Naive thymus-derived CD4-positive, alpha-beta T cell (primary cell): ENCODE measurements at regions not wholly inside any gene's neighbourhood (a gene's known extent, or its start where the extent isn't known, plus 50 kb on each side); places are given as distances from the start of the nearest gene placed in this dataset.
A peak's percentile ranks its signal among the peaks of the same experiment; 100 is the strongest.
"Not testable (repeated sequence)": the region's sequence is repeated elsewhere in the genome, so short reads cannot be mapped to it uniquely, and the experiment has no call there.

Source experiments
- ATAC-seq: fragments of 150-1000 bp; cut with Tn5 transposase; 2 replicates; pipeline ENCODE4 v1.10.0; 2021; ENCODE audit warnings: mild to moderate bottlenecking, moderate library complexity
- CTCF ChIA-PET: fragments of 350-600 bp; sonication (Branson Sonifier 250); formaldehyde crosslinking; loops from one replicate; lab custom pipeline; 2021; ENCODE audit warnings: antibody characterized with exemption; lab: Charles Lee
- POLR2A ChIA-PET: fragments of 350-600 bp; sonication (Branson Sonifier 250); formaldehyde crosslinking; loops from one replicate; lab custom pipeline; 2021; ENCODE audit warnings: antibody characterized with exemption, inconsistent platforms; lab: Charles Lee
- DNase-seq, 9 donors: peaks; one replicate each; pipeline versions ENCODE4 v3.0.0 to v3.0.0-alpha.2; 2020 to 2022; ENCODE audit warnings: mixed read lengths in 1 of 9
- H3K27ac ChIP-seq: one replicate; pipeline ENCODE4 v1.7.0; 2013; ENCODE audit warnings: mild to moderate bottlenecking, low read depth, low read length, moderate library complexity
- H3K27me3 ChIP-seq, 2 donors: one replicate each; pipeline ENCODE4 v1.7.0; 2013; ENCODE audit warnings: low read length in 2 of 2, mild to moderate bottlenecking in 2 of 2, moderate library complexity in 2 of 2; ENCODE audit not compliant: control insufficient read depth in 2 of 2, insufficient read depth in 2 of 2
- H3K36me3 ChIP-seq, 3 experiments: 1 replicate in 2 of 3; 2 replicates in 1 of 3; pipeline ENCODE4 v1.7.0; 2013; ENCODE audit warnings: low read length in 3 of 3, mild to moderate bottlenecking in 3 of 3, moderate library complexity in 1 of 3; ENCODE audit not compliant: insufficient read depth in 3 of 3, control insufficient read depth in 2 of 3
- H3K4me1 ChIP-seq, 2 donors: one replicate each; pipeline ENCODE4 v1.7.0; 2013; ENCODE audit warnings: low read length in 2 of 2, mild to moderate bottlenecking in 2 of 2, moderate library complexity in 1 of 2; ENCODE audit not compliant: control insufficient read depth in 2 of 2, insufficient read depth in 2 of 2
- H3K4me3 ChIP-seq: 2 replicates; pipeline ENCODE4 v1.7.0; 2013; ENCODE audit warnings: mild to moderate bottlenecking, low read length
- H3K9me3 ChIP-seq, 3 experiments: 1 replicate in 2 of 3; 2 replicates in 1 of 3; pipeline ENCODE4 v1.7.0; 2013; ENCODE audit warnings: low read length in 3 of 3; ENCODE audit not compliant: control insufficient read depth in 2 of 3
- H3K27ac Mint-ChIP-seq, 9 donors: one replicate each; pipeline ENCODE4 v1.8.0; 2020 to 2022; ENCODE audit warnings: mixed read lengths in 9 of 9, mild to moderate bottlenecking in 8 of 9, moderate library complexity in 5 of 9, inconsistent platforms in 2 of 9
- H3K27me3 Mint-ChIP-seq, 5 donors: one replicate each; pipeline ENCODE4 v1.8.0; 2021 to 2022; ENCODE audit warnings: mixed read lengths in 5 of 5, mild to moderate bottlenecking in 1 of 5
- H3K36me3 Mint-ChIP-seq, 5 donors: one replicate each; pipeline ENCODE4 v1.8.0; 2020 to 2022; ENCODE audit warnings: mixed read lengths in 5 of 5, mild to moderate bottlenecking in 3 of 5, inconsistent platforms in 1 of 5
- H3K4me1 Mint-ChIP-seq, 7 donors: one replicate each; pipeline ENCODE4 v1.8.0; 2020 to 2022; ENCODE audit warnings: mixed read lengths in 7 of 7, mild to moderate bottlenecking in 3 of 7, inconsistent platforms in 1 of 7
- H3K4me3 Mint-ChIP-seq, 10 donors: one replicate each; pipeline ENCODE4 v1.8.0; 2020 to 2022; ENCODE audit warnings: mild to moderate bottlenecking in 10 of 10, mixed read lengths in 10 of 10, moderate library complexity in 6 of 10, inconsistent platforms in 2 of 10
- H3K9me3 Mint-ChIP-seq, 11 donors: one replicate each; pipeline ENCODE4 v1.8.0; 2020 to 2022; ENCODE audit warnings: mixed read lengths in 11 of 11, mild to moderate bottlenecking in 4 of 11, inconsistent platforms in 1 of 11, moderate library complexity in 1 of 11
- intact Hi-C, 2 donors: fragments of 100-400 bp; cut with micrococcal nuclease; formaldehyde crosslinking; loops; one replicate each; pipeline ENCODE4 v1.15.1; 2023

- H3K36me3 ChIP-seq = no peaks in the 10 kb centered on the region
- no peaks in the 10 kb centered on the region for H3K27me3 ChIP-seq
- no peaks in the 10 kb centered on the region for H3K27me3 Mint-ChIP-seq
- peaks cover 0 to 3% (median 0%) of the 10 kb centered on the region in 5 donors for H3K36me3 Mint-ChIP-seq
- H3K4me3 ChIP-seq = no peak overlapping the region
- CTCF ChIA-PET = no interaction called here
- no peaks in the 10 kb centered on the region for H3K9me3 ChIP-seq
- no peaks in the 10 kb centered on the region for H3K4me1 ChIP-seq
- no peak overlapping the region for H3K27ac ChIP-seq
- peaks cover 3 to 20% (median 8%) of the 10 kb centered on the region in 7 donors for H3K4me1 Mint-ChIP-seq
- POLR2A ChIA-PET = no interaction called here
- intact Hi-C loops = no loop called here
- DNase-seq = no peak
- H3K4me3 Mint-ChIP-seq = no peak overlapping the region
- no peaks in the 10 kb centered on the region for H3K9me3 Mint-ChIP-seq
- no peak for ATAC-seq
- H3K27ac Mint-ChIP-seq = no peak overlapping the region
Measured at GRCh38 chr2:44102790-44103562, 65.7 kb upstream of the PPM1B start.

GRCh38 chr2:44103639-44104038 is 65.0 kb upstream of the PPM1B start:
- peaks cover 0 to 3% (median 0%) of the 10 kb centered on the region in 5 donors for H3K27me3 Mint-ChIP-seq
- Histone ChIP-seq H3K27me3 (no peaks in the 10 kb centered on the region), H3K27ac (no peak overlapping the region), H3K4me1 (no peaks in the 10 kb centered on the region), H3K9me3 (no peaks in the 10 kb centered on the region), H3K4me3 (no peak overlapping the region), H3K36me3 (no peaks in the 10 kb centered on the region)
- no peak overlapping the region for H3K4me3 Mint-ChIP-seq
- H3K4me1 Mint-ChIP-seq = peaks cover 3 to 16% (median 7%) of the 10 kb centered on the region in 7 donors
- ATAC-seq = no peak
- no peak for DNase-seq
- H3K36me3 Mint-ChIP-seq = peaks cover 0 to 3% (median 0%) of the 10 kb centered on the region in 5 donors
- ChIA-PET POLR2A (no interaction called here), CTCF (no interaction called here)
- intact Hi-C loops = no loop called here
- no peaks in the 10 kb centered on the region for H3K9me3 Mint-ChIP-seq
- H3K27ac Mint-ChIP-seq = no peak overlapping the region

GRCh38 chr2:44104855-44105271 is 63.8 kb upstream of the PPM1B start:
- ATAC-seq (no peak), DNase-seq (peak in 1 of 9 donors; percentile 4)
- Histone ChIP-seq H3K36me3 (no peaks in the 10 kb centered on the region), H3K4me3 (no peak overlapping the region), H3K27me3 (no peaks in the 10 kb centered on the region), H3K4me1 (no peaks in the 10 kb centered on the region), H3K27ac (no peak overlapping the region), H3K9me3 (no peaks in the 10 kb centered on the region)
- peaks cover 3 to 16% (median 7%) of the 10 kb centered on the region in 7 donors for H3K4me1 Mint-ChIP-seq
- H3K9me3 Mint-ChIP-seq = no peaks in the 10 kb centered on the region
- POLR2A ChIA-PET = interaction anchor here (0.6 kb wide), 1 partner anchor 57 kb away, joined by 3 read pairs; no protein-coding TSS in a partner anchor
- no peak overlapping the region for H3K4me3 Mint-ChIP-seq
- CTCF ChIA-PET = no interaction called here
- intact Hi-C loops = no loop called here
- H3K36me3 Mint-ChIP-seq = no peaks in the 10 kb centered on the region
- H3K27ac Mint-ChIP-seq = no peak overlapping the region
- peaks cover 0 to 4% (median 0%) of the 10 kb centered on the region in 5 donors for H3K27me3 Mint-ChIP-seq

- H3K27me3 Mint-ChIP-seq, H3K4me3 Mint-ChIP-seq, H3K36me3 ChIP-seq, H3K4me3 ChIP-seq, H3K27me3 ChIP-seq, ATAC-seq, DNase-seq, H3K27ac Mint-ChIP-seq, intact Hi-C loops, H3K9me3 Mint-ChIP-seq, H3K36me3 Mint-ChIP-seq, H3K9me3 ChIP-seq, H3K27ac ChIP-seq, H3K4me1 ChIP-seq, POLR2A ChIA-PET, CTCF ChIA-PET: not testable (repeated sequence)
- peaks cover 0 to 10% (median 0%) of the 10 kb centered on the region in 7 donors for H3K4me1 Mint-ChIP-seq
Measured at GRCh38 chr2:44106509-44106908, 62.2 kb upstream of the PPM1B start.

GRCh38 chr2:44107086-44107740 is 61.5 kb upstream of the PPM1B start:
- no peak for DNase-seq
- CTCF ChIA-PET = no interaction called here
- peaks cover 0 to 10% (median 0%) of the 10 kb centered on the region in 7 donors for H3K4me1 Mint-ChIP-seq

GRCh38 chr2:44107974-44108373 is 60.7 kb upstream of the PPM1B start:
- ChIA-PET CTCF (no interaction called here), POLR2A (interaction anchor here (0.6 kb wide), 1 partner anchor 19 kb away, joined by 3 read pairs; no protein-coding TSS in a partner anchor)
- H3K4me1 Mint-ChIP-seq = peaks cover 0 to 10% (median 0%) of the 10 kb centered on the region in 7 donors
- no peaks in the 10 kb centered on the region for H3K36me3 ChIP-seq
- intact Hi-C loops = no loop called here
- no peak overlapping the region for H3K27ac Mint-ChIP-seq
- H3K27me3 ChIP-seq = no peaks in the 10 kb centered on the region
- DNase-seq (no peak), ATAC-seq (no peak)
- peaks cover 0 to 4% (median 2%) of the 10 kb centered on the region in 5 donors for H3K27me3 Mint-ChIP-seq
- no peaks in the 10 kb centered on the region for H3K9me3 ChIP-seq
- H3K4me3 Mint-ChIP-seq = no peak overlapping the region
- no peak overlapping the region for H3K27ac ChIP-seq
- no peaks in the 10 kb centered on the region for H3K36me3 Mint-ChIP-seq
- H3K4me1 ChIP-seq = no peaks in the 10 kb centered on the region
- no peak overlapping the region for H3K4me3 ChIP-seq
- no peaks in the 10 kb centered on the region for H3K9me3 Mint-ChIP-seq

More at GRCh38 chr2:44107086-44107740, 61.5 kb upstream of the PPM1B start:
- Mint-ChIP-seq H3K4me3 (no peak overlapping the region), H3K36me3 (no peaks in the 10 kb centered on the region), H3K27me3 (peaks cover 0 to 4% (median 2%) of the 10 kb centered on the region in 5 donors), H3K9me3 (no peaks in the 10 kb centered on the region), H3K27ac (no peak overlapping the region)
- Histone ChIP-seq H3K27ac (no peak overlapping the region), H3K36me3 (no peaks in the 10 kb centered on the region), H3K4me1 (no peaks in the 10 kb centered on the region), H3K4me3 (no peak overlapping the region), H3K27me3 (no peaks in the 10 kb centered on the region), H3K9me3 (no peaks in the 10 kb centered on the region)
- intact Hi-C loops = no loop called here
- ATAC-seq = no peak
- POLR2A ChIA-PET = no interaction called here
